ENCODE measurements at regions not wholly inside any gene's neighbourhood (a gene's known extent, or its start where the extent isn't known, plus 50 kb on each side); places are given as distances from the start of the nearest gene placed in this dataset.
"Not testable (repeated sequence)": the region's sequence is repeated elsewhere in the genome, so short reads cannot be mapped to it uniquely, and the experiment has no call there.

- TF ChIP-seq CTCF (IDR thresholded peaks at IDR 0.05; ENCODE audit: low read depth, low read length, missing control alignments), result no peak
- in situ Hi-C loops (cut with HindIII; ENCODE audit: low pct_ligation_motif_present, low sequenced_read_pairs), result no loop called here
- H3K36me3 ChIP-seq (replicated peaks), result no peaks in the 10 kb centered on the region
Measured at GRCh38 chr3:182414586-182414985, 378.7 kb upstream of the ATP11B start.

GRCh38 chr3:182420741-182421140, 372.6 kb upstream of the ATP11B start:
- H3K27ac ChIP-seq, result no peak overlapping the region
- no peaks in the 10 kb centered on the region for H3K36me3 ChIP-seq (replicated peaks)
- TF ChIP-seq CTCF (IDR thresholded peaks at IDR 0.05; ENCODE audit: low read depth, low read length, missing control alignments), result no peak
- no peak for DNase-seq
- no peak overlapping the region for H3K4me3 ChIP-seq (ENCODE audit: low read depth, low read length)
- in situ Hi-C loops (cut with HindIII; ENCODE audit: low pct_ligation_motif_present, low sequenced_read_pairs), result no loop called here
- H3K27me3 ChIP-seq (replicated peaks), result no peaks in the 10 kb centered on the region

More at GRCh38 chr3:182414586-182414985, 378.7 kb upstream of the ATP11B start:
- Histone ChIP-seq H3K27ac (no peak overlapping the region), H3K27me3 (replicated peaks) (no peaks in the 10 kb centered on the region), H3K4me3 (ENCODE audit: low read depth, low read length) (no peak overlapping the region)
- no peak for DNase-seq

GRCh38 chr3:182424006-182424405, 369.3 kb upstream of the ATP11B start:
- no peak for TF ChIP-seq CTCF (IDR thresholded peaks at IDR 0.05; ENCODE audit: low read depth, low read length, missing control alignments)
- Histone ChIP-seq H3K27ac (no peak overlapping the region), H3K27me3 (replicated peaks) (no peaks in the 10 kb centered on the region), H3K36me3 (replicated peaks) (no peaks in the 10 kb centered on the region), H3K4me3 (ENCODE audit: low read depth, low read length) (no peak overlapping the region)
- no peak for DNase-seq
- in situ Hi-C loops (cut with HindIII; ENCODE audit: low pct_ligation_motif_present, low sequenced_read_pairs), result no loop called here

GRCh38 chr3:182425926-182426718, 367.2 kb upstream of the ATP11B start:
- in situ Hi-C loops (cut with HindIII; ENCODE audit: low pct_ligation_motif_present, low sequenced_read_pairs); DNase-seq: not testable (repeated sequence)

GRCh38 chr3:182431972-182432371, 361.3 kb upstream of the ATP11B start:
- H3K27ac ChIP-seq; DNase-seq; H3K27me3 ChIP-seq (replicated peaks); H3K4me3 ChIP-seq (ENCODE audit: low read depth, low read length); in situ Hi-C loops (cut with HindIII; ENCODE audit: low pct_ligation_motif_present, low sequenced_read_pairs); H3K36me3 ChIP-seq (replicated peaks): not testable (repeated sequence)

More at GRCh38 chr3:182425926-182426718, 367.2 kb upstream of the ATP11B start:
- not testable (repeated sequence) for H3K27ac ChIP-seq; H3K36me3 ChIP-seq (replicated peaks); H3K4me3 ChIP-seq (ENCODE audit: low read depth, low read length); H3K27me3 ChIP-seq (replicated peaks)

GRCh38 chr3:182435860-182436259, 357.4 kb upstream of the ATP11B start:
- in situ Hi-C loops (cut with HindIII; ENCODE audit: low pct_ligation_motif_present, low sequenced_read_pairs), result no loop called here
- Histone ChIP-seq H3K27me3 (replicated peaks) (no peaks in the 10 kb centered on the region), H3K36me3 (replicated peaks) (no peaks in the 10 kb centered on the region), H3K4me3 (ENCODE audit: low read depth, low read length) (no peak overlapping the region), H3K27ac (no peak overlapping the region)
- no peak for TF ChIP-seq CTCF (IDR thresholded peaks at IDR 0.05; ENCODE audit: low read depth, low read length, missing control alignments)
- no peak for DNase-seq

- TF ChIP-seq CTCF (IDR thresholded peaks at IDR 0.05; ENCODE audit: low read depth, low read length, missing control alignments), result no peak
- H3K27me3 ChIP-seq (replicated peaks), result no peaks in the 10 kb centered on the region
- H3K36me3 ChIP-seq (replicated peaks), result no peaks in the 10 kb centered on the region
- no peak overlapping the region for H3K4me3 ChIP-seq (ENCODE audit: low read depth, low read length)
- in situ Hi-C loops (cut with HindIII; ENCODE audit: low pct_ligation_motif_present, low sequenced_read_pairs), result no loop called here
- H3K27ac ChIP-seq, result no peak overlapping the region
- no peak for DNase-seq
Measured at GRCh38 chr3:182436547-182436946, 356.8 kb upstream of the ATP11B start.
